Stomach (tissue), 4 donors: ENCODE measurements at regions not wholly inside any gene's neighbourhood (a gene's known extent, or its start where the extent isn't known, plus 50 kb on each side); places are given as distances from the start of the nearest gene placed in this dataset.

Experiments used
- CTCF ChIP-seq, 7 experiments: fragments of 450-650 bp in 4 of 7; fragments of 200-600 bp in 3 of 7; sonication (generic) in 3 of 7; IDR thresholded peaks; one replicate each; pipeline ENCODE4 v1.5.1; 2016 to 2019; ENCODE audit warnings: antibody characterized with exemption in 7 of 7, control low read depth in 2 of 7, mild to moderate bottlenecking in 1 of 7
- EP300 ChIP-seq: sonication (generic); formaldehyde crosslinking; IDR thresholded peaks from one replicate; pipeline ENCODE4 v1.6.1; 2017; ENCODE audit warnings: antibody characterized with exemption
- POLR2A ChIP-seq, 4 donors: fragments of 450-650 bp; IDR thresholded peaks; one replicate each; pipeline ENCODE4 v1.6.1; 2016; ENCODE audit warnings: antibody characterized with exemption in 4 of 4, control low read depth in 2 of 4, mild to moderate bottlenecking in 1 of 4, moderate library complexity in 1 of 4

GRCh38 chr20:55205665-55206064, 730.3 kb downstream of the DOK5 start:
- no peak for TF ChIP-seq CTCF (IDR thresholded peaks at IDR 0.05)
- no peak for TF ChIP-seq EP300
- no peak for TF ChIP-seq POLR2A (IDR thresholded peaks at IDR 0.05)
